COLO668 (cell line): ENCODE measurements at regions not wholly inside any gene's neighbourhood (a gene's known extent, or its start where the extent isn't known, plus 50 kb on each side); places are given as distances from the start of the nearest gene placed in this dataset.
"Not testable (repeated sequence)": the region's sequence is repeated elsewhere in the genome, so short reads cannot be mapped to it uniquely, and the experiment has no call there.

Experiments used
- DNase-seq: peaks from one replicate; lab custom pipeline; 2025; ENCODE audit not compliant: unreplicated experiment; lab: John Stamatoyannopoulos, UW

DNA sequence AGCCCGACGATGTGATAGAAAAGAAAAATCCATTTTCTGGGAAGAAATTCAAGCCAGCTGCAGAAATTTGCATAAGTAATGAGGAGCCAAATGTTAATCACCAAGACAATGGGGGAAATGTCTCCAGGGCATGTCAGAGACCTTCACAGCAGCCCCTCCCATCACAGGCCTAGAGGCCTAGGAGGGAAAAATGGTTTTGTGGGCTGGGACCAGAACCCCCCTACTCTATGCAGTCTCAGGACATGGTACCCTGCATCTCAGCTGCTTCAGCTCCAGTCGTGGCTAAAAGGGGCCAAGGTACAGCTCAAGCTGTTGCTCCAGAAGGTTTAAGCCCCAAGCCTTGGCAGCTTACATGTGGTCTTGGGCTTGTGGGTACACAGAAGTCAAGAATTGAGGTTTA lies 155.5 kb upstream of the FOXQ1 start:
- not testable (repeated sequence) for DNase-seq

DNA sequence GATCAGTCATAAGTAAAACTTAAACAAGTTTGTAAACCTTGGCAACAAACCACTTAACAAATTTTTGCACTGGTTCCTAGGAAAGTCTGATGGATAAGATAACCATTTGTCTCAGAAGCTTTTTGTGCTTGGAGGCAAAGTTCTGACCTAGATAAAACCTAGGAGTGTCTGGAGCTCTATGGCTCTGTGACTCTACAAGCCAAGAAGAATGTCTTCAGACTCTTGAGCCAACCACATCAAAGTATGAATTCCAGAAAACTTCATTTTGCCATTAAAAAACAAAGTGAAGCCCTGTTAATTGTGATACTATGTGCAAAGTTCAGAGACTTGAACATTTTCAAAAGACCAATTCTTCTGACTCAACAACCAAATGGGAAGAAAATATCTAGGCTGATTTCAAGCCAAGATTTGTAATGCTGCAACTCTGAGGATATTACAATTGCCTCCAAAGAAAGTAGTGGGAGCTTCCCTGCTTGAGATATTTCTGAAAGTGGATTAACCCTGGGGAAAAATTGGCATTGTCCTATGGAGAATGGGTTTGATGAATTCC lies 158.1 kb upstream of the FOXQ1 start:
- DNase-seq, result no peak

DNA sequence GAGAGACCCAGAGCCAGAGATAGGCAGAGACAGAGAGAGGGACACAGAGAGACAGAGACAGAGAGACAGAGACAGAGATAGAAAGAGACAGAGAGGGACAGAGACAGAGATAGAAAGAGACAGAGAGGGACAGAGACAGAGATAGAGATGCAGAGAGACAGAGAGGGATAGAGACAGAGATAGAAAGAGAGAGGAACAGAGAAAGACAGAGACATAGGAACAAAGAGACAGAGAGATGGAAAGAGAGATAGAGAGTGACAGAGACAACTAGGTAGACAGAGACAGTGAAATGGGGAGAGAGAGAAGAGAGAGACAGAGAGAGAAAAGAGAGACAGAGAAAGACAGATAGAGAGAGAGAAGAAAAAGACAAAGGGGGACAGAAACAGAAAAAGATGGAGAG lies 165.4 kb upstream of the FOXQ1 start:
- no peak for DNase-seq

DNA sequence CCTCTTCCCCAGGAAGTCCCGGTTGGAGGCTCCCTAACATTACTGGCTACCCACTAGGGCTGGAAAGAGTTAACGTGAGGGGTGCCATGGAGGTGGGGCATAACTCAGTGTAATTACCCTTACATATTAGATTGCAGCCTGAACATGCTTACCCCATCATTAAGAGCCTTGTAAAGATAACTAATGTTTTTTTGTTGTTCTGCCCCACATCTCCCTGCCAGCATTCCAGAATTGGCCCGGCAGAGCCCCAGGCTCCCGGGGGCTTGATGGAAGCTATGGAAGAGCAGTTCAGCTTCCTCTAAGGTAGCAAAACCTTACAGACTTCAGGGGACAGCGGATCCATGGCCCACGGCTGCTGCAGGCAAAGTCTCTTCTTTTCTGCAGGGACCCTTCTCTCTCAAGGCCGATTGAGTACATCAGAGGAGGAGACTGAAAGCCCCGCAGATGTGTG lies 166.1 kb upstream of the FOXQ1 start:
- DNase-seq, result no peak

DNA sequence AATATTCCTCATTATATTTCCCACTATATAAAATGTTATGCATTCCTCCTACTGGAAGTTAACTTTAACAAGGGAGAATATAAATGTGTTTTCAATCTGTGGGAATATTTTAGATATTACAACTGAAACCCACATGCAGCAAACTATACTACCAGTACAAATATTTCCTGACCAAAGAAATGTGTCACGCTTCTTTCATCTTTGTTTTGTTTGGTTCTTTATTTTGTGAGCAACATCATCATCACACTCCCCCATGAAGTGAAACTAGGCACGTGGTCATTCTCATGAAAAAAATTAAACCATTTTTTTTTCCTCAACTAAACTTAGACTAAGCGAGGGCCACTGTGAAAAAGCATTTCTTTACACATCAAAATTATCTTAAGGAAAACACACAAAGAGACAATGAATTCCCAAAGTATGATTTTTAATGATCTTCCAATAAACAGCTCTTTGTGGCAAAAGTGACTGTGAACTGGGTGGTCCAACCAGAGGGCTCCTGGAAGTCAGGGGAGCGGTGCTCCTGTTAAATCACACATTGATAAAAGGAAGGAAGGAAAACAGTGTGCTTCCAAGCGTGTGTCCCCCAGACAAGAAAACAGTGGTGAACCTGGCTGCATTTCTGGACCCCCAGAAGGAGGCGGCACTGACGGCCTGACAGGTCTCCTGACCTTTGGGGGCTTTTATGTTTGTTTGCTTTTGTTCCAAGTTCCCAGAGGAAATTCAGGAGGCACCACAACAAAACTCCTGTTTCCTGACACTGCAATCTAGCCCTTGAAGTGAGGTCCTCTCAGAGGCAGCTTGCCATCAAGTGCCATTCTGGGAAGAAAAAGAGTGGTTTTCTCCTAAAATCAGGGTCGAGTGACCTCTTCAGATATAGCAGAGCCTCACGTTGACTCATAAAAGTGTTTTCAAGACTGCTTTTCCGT lies 166.8 kb upstream of the FOXQ1 start:
- no peak for DNase-seq

DNA sequence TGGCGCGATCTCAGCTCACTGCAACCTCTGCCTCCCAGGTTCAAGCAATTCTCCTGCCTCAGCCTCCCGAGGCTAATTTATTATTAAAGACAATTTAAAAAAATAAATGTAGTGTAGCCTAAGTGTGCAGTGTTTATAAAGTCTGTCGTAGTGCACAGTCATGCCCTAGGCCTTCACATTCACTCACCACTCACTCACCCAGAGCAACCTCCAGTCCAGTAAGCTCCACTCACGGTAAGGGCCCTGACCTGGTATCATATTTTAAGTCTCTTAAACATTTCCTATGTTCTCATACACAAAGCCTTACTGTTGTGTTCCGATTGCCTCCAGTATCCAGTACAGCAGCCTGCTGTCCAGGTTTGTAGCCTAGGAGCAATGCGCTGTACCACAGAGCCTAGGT lies 168.2 kb upstream of the FOXQ1 start:
- no peak for DNase-seq

DNA sequence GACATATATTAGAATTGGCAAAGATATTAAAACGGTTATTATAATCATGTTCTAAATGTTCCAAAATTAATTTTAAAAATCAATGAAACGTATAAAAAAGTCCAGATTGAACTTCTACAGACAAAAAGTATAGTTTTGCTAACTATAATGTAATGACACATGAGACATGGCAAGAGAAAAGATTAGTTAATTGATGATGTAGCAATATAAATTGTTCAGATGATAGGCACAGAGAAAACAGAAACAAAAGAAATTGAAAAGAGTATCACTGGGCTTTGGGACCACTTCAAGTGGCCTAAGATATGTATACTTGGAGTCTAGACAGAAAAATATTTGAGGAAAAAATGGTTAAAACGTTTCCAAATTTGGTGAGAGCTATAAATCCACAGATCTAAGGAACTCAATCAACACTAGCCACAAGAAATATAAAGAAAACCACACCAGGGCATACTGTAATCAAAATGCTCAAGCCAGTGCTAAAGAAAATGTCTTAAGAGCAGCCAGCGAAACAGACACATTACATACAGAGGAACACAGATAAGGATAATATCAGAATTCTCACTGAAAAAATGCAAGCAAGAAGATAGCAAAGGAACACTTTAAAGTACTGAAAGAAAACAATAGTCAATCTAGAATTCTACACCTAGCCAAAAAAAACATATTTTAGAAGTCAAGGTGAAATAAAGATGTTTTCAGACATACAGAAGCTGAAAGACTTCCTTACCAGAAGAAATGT lies 172.6 kb upstream of the FOXQ1 start:
- no peak for DNase-seq

DNA sequence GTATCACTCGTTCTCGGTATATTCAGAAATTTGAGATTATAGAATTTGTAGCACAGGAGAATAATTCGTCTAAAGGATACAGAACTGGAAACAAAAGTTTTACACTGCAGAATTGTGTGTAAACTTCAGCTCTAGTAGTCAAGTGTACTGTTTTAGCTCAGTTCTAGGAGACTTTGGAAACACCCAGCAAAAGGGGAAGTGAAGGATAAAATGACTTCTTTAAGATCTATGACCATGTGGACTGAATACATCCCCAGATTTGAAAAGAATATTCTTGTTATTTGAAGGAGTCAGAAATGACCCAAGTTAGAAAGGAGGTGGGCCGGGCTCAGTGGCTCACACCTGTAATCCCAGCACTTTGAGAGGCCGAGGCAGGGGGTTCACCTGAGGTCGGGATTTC lies 174.0 kb upstream of the FOXQ1 start:
- DNase-seq, result no peak

DNA sequence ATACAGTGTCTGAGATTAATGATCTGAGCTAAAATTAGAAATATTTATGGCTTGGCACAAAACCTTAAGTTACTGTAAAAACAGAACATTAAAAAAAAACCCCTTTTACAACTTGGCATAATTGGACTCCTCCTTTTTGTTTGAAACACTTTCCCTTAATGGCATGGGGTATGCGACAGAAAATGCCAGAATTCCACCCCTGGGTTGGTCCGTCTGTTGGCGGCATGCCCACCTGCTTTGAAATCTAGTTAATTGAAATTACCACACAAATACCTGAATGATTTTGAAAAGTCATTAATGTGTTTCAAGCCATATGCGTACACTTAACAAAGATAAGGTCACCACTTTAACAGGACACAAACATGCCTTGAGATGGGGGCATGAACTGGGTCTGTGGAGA lies 175.1 kb upstream of the FOXQ1 start:
- DNase-seq, result no peak

DNA sequence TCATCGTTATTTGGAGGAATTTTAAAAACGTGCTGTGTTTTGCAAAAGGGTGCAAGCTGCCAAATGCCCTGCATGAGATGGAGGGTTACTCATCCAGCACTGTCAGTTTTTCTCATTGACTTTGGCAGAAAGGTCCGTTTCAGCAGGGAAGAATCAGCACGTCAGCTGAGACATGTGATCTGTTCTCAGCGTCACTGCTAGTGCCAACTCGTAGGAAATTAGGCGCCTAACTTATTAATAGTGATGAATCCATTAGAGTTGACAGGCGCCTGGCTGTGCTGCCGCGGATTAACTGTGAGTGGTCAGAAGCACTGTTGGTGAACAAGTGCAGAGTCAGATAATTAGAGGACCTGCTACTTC lies 175.5 kb upstream of the FOXQ1 start:
- DNase-seq, result no peak

DNA sequence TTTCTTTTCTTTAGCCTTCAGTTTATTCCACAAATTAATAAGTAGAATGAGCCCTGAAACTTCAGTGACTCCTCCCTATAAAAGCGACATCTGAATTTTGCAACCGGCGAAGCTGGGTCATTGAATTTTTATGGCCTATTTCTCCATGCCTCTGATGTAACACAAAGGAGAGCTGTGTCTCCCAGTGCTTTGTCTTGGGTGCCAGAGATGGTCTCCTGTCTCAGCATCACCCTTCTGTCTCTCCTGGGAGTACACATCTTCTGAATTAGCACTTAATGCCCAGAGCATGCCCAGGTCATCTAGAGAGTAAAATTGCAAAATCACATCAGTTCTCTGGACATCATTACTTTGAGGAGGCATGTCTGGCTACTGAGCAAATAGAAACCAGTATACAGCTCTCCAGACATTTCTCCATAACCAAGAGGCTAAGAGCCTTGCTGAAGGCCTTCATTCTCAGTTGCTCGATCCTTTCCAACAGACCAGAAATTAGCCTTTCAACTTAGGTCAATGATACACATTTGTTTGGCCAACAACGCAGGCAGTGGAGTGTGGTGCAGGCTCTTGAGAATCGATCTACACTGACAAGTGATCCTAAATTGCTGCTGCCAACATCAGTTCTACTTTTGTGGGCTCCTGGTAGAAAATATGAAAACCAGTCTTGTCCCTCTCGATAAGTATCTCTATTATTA lies 176.0 kb upstream of the FOXQ1 start:
- no peak for DNase-seq

DNA sequence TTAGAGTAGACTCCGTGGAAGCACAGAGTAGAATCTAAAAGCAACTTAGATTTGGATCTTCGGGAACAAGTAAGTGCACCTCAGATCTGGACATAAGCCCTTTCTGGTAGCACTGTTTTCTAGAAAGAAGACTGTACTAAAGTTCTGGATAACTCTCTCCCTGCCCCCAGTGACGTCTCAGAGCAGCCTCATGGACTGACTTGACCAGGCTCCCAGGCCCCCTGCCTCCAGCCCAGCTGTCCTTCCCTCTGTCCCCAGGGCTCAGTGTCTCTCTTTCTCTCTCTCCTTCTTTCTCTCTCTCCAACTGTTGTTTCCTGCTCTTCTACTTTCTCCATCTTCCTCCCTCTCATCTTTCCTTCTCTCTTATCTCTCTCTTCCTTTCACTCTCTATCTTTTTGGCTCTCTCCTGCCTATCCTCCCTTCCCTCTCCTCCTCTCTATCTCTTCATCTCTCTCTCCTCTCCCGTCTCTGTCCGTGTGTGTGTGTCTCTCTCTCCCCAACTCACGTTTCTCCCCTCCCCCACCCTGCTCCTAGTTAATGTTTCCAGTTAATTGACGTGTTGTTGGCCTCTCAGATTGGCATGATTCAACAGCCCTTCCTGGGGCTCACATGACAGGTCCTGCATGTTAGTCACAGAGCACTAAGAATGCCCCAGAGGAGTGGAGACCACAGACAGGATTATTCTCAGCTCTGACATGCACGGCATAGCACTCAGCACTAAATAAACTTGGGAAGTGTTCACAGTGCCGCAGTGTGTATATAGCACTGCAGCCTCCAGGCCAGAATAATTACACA lies 180.4 kb upstream of the FOXQ1 start:
- no peak for DNase-seq

DNA sequence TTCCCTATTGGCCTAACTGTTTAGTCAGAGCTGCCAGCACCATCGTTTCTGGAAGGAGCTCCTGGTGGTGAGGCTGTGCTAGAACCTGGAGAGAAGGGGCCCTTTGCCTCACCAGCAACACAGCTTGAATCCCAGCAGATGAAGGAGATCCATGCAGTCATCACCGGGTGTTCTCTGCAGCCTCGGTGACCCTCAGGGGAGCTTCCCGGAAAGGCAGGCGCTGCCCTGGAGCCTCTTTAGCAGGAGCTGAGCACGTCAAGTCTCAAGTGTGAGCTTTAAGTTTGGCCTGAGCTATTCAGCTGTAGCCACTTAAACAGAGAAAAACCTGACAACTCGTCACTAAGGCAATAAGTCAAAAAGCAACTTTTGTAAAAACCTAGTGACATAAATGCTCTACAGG lies 181.2 kb upstream of the FOXQ1 start:
- no peak for DNase-seq

DNA sequence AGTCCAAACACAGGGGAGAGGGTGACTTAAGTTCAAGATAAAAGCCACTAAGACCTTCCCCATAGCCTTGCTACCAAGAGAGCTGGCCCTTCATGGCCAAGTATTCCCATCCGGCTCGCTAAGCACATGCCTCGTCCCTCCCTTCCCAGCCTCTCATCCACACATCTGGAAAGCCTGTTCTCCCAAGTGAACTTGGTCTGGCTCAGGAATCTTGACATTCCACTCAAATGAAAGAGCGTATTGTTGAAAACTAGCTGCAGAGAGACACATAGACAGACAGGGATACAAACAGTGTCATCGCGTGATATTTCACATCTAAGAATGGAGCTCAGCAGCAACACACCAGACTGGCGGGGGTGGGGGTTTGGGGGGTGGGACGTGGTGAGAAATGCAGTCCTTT lies 182.8 kb upstream of the FOXQ1 start:
- DNase-seq, result no peak

DNA sequence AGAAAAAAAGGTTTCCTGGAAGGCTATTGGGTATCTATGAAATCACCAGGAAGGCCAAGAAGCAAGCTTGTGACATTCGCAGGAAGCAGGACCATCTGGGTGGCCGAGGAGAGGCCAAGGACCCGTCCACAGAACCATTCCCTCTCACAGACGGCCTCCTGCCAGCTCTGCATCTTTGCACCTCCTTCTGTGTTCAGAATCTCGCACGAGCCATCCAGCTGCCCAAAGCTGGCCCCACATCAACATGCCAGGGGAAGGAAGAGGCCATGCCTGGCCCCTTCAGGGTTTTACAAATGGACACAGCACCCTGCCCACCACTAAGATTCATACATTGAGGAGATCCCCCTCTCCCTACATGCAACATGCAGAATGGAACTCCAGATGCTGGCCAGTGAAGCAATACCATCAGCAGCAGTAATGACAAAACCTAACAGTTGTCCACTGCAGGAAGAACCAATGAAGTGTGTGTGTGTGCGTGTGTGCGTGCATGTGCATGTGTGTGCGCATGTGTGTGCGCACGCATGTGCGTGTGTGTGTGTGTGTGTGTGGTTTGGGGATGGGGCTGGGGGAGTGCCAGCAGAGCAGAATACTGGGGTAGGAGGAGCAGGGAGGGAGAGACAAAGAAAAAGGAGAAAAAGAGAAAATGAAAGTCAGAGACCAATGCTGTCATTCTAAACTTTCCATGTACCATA lies 184.2 kb upstream of the FOXQ1 start:
- no peak for DNase-seq

DNA sequence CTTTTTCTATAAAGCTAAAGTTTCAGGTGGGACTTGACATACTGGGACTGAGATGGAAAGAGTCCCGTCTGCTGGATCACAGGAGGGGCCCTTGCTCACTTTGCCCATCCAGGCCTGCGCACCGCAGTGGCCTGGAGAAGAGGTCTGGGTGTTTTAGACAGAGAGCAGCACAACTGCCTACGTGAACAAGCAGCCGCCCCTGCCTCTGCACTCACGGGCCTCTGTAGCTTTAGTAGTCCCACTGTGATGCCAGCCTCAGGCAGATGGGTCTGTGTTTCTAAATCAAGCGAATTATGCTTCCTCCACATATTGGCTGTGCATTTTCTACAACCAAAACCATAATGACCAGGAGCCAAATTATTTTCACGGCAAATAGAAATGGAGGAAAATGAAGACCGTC lies 184.8 kb upstream of the FOXQ1 start:
- no peak for DNase-seq

DNA sequence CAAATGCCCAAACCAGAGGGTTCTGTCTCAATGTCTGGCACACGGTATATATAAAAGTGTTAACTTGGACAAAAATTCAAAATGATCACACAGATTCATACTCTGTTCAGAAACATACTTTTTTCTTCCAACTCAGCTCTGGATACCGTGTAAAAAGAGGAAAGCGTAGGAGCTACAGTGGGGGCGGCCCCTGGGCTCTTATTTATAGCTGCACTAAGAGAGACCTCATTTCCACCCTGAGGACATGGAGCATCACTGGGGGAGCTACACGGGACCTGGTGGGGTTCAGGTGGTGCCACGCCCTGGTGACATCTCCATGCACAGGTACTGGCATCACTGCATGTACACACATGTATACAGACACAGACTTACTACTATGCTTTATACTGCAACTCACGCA lies 185.9 kb upstream of the FOXQ1 start:
- DNase-seq, result no peak

DNA sequence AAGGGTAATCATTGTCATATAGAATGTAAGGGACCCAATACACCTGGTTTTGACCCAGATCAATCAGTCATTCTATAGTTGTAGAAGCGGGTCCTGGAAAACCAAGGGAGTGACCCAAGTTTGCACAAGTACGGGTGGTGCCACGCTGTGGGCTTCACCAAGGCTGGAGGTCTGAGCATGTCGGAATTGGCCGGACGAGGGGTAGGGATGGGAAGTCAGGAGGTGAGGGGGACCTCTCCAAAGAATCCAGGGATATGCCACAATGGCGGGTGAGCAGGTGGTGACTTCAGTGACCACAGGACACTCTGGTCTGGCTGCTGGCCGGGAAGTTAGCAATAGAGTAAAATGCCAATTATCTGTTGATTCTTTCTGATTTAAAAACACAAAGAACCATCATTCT lies 186.6 kb upstream of the FOXQ1 start:
- no peak for DNase-seq

DNA sequence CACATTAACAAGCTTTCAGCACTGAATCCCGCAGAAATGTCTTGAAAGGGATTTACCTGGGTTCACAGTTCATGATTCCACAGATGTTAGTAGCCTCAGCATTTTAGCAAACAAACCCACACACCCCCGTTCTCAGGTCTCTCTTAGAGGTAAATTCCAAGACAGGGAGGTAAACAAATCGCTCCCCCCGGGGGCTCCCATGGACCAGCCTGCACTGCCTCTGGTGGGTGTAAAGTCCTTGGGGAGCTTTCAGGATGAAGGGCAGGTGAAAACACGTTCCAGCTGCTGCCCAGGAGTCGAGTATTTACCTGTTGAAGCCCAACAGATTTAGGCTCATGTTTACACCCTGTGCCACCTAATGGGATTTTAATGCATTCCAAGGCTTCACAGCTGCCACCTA lies 187.0 kb upstream of the FOXQ1 start:
- DNase-seq, result no peak
